ENCODE measurements at regions not wholly inside any gene's neighbourhood (a gene's known extent, or its start where the extent isn't known, plus 50 kb on each side); places are given as distances from the start of the nearest gene placed in this dataset.

- Mint-ChIP-seq H3K4me3 (no peak overlapping the region), H3K9me3 (no peaks in the 10 kb centered on the region), H3K27me3 (ENCODE audit: low read depth) (no peaks in the 10 kb centered on the region), H3K27ac (no peak overlapping the region), H3K36me3 (ENCODE audit: low read depth) (no peaks in the 10 kb centered on the region), H3K4me1 (no peaks in the 10 kb centered on the region)
- no peak for TF ChIP-seq CTCF (IDR thresholded peaks at IDR 0.05; ENCODE audit: unreplicated experiment in 3 of 3)
Measured at GRCh38 chr4:19368800-19369199, 882.9 kb upstream of the SLIT2 start.

- H3K4me3 Mint-ChIP-seq, result no peak overlapping the region
- no peak overlapping the region for H3K27ac Mint-ChIP-seq
- no peaks in the 10 kb centered on the region for H3K9me3 Mint-ChIP-seq
- no peaks in the 10 kb centered on the region for H3K36me3 Mint-ChIP-seq (ENCODE audit: low read depth)
- no peaks in the 10 kb centered on the region for H3K4me1 Mint-ChIP-seq
- no peak for TF ChIP-seq CTCF (IDR thresholded peaks at IDR 0.05; ENCODE audit: unreplicated experiment in 3 of 3)
- no peaks in the 10 kb centered on the region for H3K27me3 Mint-ChIP-seq (ENCODE audit: low read depth)
Measured at GRCh38 chr4:19366916-19367315, 884.8 kb upstream of the SLIT2 start.

- Mint-ChIP-seq H3K4me1 (no peaks in the 10 kb centered on the region), H3K27me3 (ENCODE audit: low read depth) (no peaks in the 10 kb centered on the region), H3K4me3 (no peak overlapping the region), H3K9me3 (no peaks in the 10 kb centered on the region), H3K36me3 (ENCODE audit: low read depth) (no peaks in the 10 kb centered on the region), H3K27ac (no peak overlapping the region)
- TF ChIP-seq CTCF (IDR thresholded peaks at IDR 0.05; ENCODE audit: unreplicated experiment in 3 of 3), result no peak
Measured at GRCh38 chr4:19358015-19358414, 893.7 kb upstream of the SLIT2 start.

GRCh38 chr4:19349416-19349815, 902.3 kb upstream of the SLIT2 start:
- Mint-ChIP-seq H3K4me1 (no peaks in the 10 kb centered on the region), H3K27me3 (ENCODE audit: low read depth) (no peaks in the 10 kb centered on the region), H3K4me3 (no peak overlapping the region)

DNA sequence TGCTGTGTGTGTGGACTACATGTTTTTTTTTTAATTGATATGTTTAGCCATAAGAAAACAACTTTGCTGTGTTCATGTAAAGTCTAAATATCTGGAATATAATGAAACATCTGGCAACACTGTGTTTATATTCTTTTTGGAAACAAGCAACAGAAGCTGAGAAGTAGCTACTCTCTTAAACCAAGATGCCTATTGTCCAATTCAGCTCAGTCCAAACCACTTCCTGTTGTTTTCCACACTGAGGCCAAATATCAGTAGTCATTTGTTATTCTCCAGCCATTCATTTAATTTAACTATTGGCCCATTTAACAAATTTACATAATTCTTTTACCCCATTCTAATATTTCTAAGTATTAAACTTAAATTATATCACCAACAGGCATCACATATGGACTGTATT, 903.0 kb upstream of the SLIT2 start:
- no peak overlapping the region for H3K4me3 Mint-ChIP-seq
- H3K4me1 Mint-ChIP-seq, result no peaks in the 10 kb centered on the region
- no peaks in the 10 kb centered on the region for H3K27me3 Mint-ChIP-seq (ENCODE audit: low read depth)
- no peak overlapping the region for H3K27ac Mint-ChIP-seq
- H3K36me3 Mint-ChIP-seq (ENCODE audit: low read depth), result no peaks in the 10 kb centered on the region
- TF ChIP-seq CTCF (IDR thresholded peaks at IDR 0.05; ENCODE audit: unreplicated experiment in 3 of 3), result no peak
- no peaks in the 10 kb centered on the region for H3K9me3 Mint-ChIP-seq

More at GRCh38 chr4:19349416-19349815, 902.3 kb upstream of the SLIT2 start:
- no peaks in the 10 kb centered on the region for H3K9me3 Mint-ChIP-seq
- H3K27ac Mint-ChIP-seq, result no peak overlapping the region
- TF ChIP-seq CTCF (IDR thresholded peaks at IDR 0.05; ENCODE audit: unreplicated experiment in 3 of 3), result no peak
- H3K36me3 Mint-ChIP-seq (ENCODE audit: low read depth), result no peaks in the 10 kb centered on the region

- Mint-ChIP-seq H3K27me3 (ENCODE audit: low read depth) (no peaks in the 10 kb centered on the region), H3K36me3 (ENCODE audit: low read depth) (no peaks in the 10 kb centered on the region), H3K4me1 (no peaks in the 10 kb centered on the region), H3K9me3 (peaks cover 4% of the 10 kb centered on the region), H3K27ac (no peak overlapping the region), H3K4me3 (no peak overlapping the region)
- TF ChIP-seq CTCF (IDR thresholded peaks at IDR 0.05; ENCODE audit: unreplicated experiment in 3 of 3), result no peak
Measured at GRCh38 chr4:19346636-19347035, 905.1 kb upstream of the SLIT2 start.
